HFFc6 (cell line): ENCODE measurements at regions not wholly inside any gene's neighbourhood (a gene's known extent, or its start where the extent isn't known, plus 50 kb on each side); places are given as distances from the start of the nearest gene placed in this dataset.

Source experiments
- DNase-seq: peaks from one replicate; pipeline ENCODE4 v3.0.0-alpha.2; 2018
- H3K27ac Mint-ChIP-seq: 2 replicates; pipeline ENCODE4 v1.8.0; 2020; ENCODE audit warnings: mild to moderate bottlenecking, mixed read lengths
- H3K27me3 Mint-ChIP-seq: 2 replicates; pipeline ENCODE4 v1.8.0; 2021; ENCODE audit warnings: mild to moderate bottlenecking, moderate library complexity, mixed read lengths; ENCODE audit not compliant: insufficient read depth
- H3K36me3 Mint-ChIP-seq: 2 replicates; pipeline ENCODE4 v1.8.0; 2021; ENCODE audit warnings: low read depth, mixed read lengths
- H3K4me1 Mint-ChIP-seq: 2 replicates; pipeline ENCODE4 v1.8.0; 2020; ENCODE audit warnings: low read depth, mixed read lengths
- H3K4me3 Mint-ChIP-seq: 2 replicates; pipeline ENCODE4 v1.8.0; 2020; ENCODE audit warnings: mild to moderate bottlenecking, moderate library complexity, mixed read lengths
- H3K9me3 Mint-ChIP-seq: 2 replicates; pipeline ENCODE4 v1.8.0; 2020; ENCODE audit warnings: mild to moderate bottlenecking, mixed read lengths
- TF ChIP-seq, protein P1 (sequence below): fragments of 200-600 bp; sonication (generic); IDR thresholded peaks from 2 replicates; pipeline ENCODE4 v1.5.0; 2021; ENCODE audit warnings: antibody characterized with exemption, mild to moderate bottlenecking

DNA sequence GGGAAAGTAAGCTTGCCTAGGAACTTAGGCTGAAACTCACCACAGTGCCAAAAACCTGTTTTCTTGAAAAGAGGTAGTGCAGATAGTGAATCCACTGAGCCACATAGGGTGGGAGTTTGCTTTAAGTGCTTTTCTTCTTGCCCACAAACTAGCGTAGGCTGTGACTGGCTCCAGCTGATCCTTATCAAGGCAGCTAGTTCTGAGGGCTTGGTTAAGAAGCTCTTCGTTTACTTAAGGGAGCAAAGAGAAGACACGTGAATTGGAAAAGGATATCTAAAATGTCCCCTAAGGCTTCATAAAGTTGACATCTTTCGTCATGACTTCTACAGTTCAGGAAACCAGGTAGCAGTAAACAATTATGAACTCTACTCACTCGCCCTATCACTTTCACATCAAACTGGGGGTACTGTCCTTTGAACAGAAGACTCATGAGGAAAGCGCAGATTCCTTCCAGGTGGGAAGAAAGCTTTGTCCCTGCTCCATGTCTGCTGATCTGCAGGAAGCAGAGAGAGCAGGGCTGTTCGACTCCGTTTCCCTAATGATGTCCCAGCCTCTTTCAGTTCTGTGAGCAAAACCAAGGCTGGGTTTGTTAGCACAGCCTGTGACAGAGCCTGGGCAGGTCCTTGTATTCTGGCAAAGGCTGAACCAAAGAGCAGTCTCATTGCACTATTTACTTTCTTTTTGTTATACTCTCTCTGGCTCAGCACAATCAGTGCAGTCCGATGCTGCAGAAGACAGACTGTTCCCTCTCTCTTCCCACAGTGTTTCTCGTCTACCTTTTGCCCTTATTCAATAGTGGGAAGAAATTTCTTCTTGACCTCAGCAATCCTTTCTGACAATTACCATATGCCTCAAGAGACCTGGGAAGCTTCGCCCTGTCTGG, 93.5 kb upstream of the ETV6 start:
- TF ChIP-seq, protein P1, sequence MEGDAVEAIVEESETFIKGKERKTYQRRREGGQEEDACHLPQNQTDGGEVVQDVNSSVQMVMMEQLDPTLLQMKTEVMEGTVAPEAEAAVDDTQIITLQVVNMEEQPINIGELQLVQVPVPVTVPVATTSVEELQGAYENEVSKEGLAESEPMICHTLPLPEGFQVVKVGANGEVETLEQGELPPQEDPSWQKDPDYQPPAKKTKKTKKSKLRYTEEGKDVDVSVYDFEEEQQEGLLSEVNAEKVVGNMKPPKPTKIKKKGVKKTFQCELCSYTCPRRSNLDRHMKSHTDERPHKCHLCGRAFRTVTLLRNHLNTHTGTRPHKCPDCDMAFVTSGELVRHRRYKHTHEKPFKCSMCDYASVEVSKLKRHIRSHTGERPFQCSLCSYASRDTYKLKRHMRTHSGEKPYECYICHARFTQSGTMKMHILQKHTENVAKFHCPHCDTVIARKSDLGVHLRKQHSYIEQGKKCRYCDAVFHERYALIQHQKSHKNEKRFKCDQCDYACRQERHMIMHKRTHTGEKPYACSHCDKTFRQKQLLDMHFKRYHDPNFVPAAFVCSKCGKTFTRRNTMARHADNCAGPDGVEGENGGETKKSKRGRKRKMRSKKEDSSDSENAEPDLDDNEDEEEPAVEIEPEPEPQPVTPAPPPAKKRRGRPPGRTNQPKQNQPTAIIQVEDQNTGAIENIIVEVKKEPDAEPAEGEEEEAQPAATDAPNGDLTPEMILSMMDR: no peak
- DNase-seq: no peak
- Mint-ChIP-seq H3K4me1 (peaks cover 13% of the 10 kb centered on the region), H3K27ac (no peak overlapping the region), H3K4me3 (peak overlapping the region; percentile 68), H3K36me3 (no peaks in the 10 kb centered on the region), H3K27me3 (peaks cover 25% of the 10 kb centered on the region), H3K9me3 (no peaks in the 10 kb centered on the region)

DNA sequence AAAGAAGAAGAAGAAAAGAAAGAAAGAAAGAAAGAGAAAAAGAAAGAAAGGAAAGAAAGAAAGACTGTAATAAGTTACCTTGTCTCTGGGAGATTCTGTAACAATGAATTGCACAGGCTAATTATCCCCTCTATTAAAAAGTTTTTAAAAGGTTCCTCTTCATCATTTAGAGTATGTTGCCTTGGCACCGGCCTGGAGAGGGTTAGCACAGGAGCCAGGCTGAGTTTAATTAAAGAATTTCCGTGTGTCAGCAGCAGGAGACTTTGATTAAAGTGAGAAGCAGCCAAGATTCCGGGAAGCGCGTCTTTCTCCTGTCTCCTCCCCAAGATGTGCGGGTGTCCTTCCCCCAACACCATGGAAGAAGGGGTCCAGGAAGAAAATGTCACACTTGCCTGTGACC, 92.8 kb upstream of the ETV6 start:
- peaks cover 20% of the 10 kb centered on the region for H3K4me1 Mint-ChIP-seq
- TF ChIP-seq, protein P1: no peak
- H3K4me3 Mint-ChIP-seq: peak overlapping the region; percentile 68; the same call in 1 of the 2 replicates
- no peak overlapping the region for H3K27ac Mint-ChIP-seq
- no peaks in the 10 kb centered on the region for H3K9me3 Mint-ChIP-seq
- no peak for DNase-seq
- peaks cover 26% of the 10 kb centered on the region for H3K27me3 Mint-ChIP-seq
- no peaks in the 10 kb centered on the region for H3K36me3 Mint-ChIP-seq

DNA sequence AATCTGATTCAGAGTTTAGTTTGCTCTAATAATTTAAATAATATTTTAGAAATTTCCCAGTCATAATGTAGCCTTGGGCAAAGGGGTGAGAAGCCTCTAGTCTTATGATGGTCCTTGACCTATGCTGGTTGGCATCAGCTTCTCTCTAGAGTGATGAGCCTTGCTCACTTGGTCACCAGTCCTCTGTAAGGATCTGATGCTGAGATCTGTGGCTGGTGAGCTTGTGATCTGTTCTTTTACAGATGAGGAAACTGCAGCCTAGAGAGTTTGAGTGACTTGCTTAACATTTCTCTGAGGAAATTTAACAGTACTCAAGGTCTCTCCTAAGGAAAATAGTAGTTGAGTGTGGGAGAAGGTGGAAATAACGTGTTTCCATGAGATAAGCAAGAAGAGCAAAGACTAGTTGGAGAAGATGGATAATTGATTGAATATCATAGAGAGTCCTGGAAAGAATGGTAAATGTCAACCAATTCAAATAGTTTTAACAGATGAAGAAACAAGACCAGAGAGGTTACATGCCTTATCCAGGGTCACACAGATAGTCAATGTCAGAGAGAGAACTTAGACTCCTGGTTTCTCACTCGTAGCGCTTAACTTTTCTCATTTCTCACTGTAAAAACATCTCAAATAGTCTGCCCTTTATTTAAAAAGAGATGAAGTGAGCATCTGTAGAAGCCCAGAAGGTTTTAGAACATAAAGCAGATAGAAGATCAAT, 89.7 kb upstream of the ETV6 start:
- H3K4me1 Mint-ChIP-seq: peaks cover 23% of the 10 kb centered on the region
- TF ChIP-seq, protein P1: no peak
- no peak overlapping the region for H3K4me3 Mint-ChIP-seq
- DNase-seq: no peak
- H3K27me3 Mint-ChIP-seq: peaks cover 30% of the 10 kb centered on the region
- H3K36me3 Mint-ChIP-seq: no peaks in the 10 kb centered on the region
- no peaks in the 10 kb centered on the region for H3K9me3 Mint-ChIP-seq
- H3K27ac Mint-ChIP-seq: no peak overlapping the region

DNA sequence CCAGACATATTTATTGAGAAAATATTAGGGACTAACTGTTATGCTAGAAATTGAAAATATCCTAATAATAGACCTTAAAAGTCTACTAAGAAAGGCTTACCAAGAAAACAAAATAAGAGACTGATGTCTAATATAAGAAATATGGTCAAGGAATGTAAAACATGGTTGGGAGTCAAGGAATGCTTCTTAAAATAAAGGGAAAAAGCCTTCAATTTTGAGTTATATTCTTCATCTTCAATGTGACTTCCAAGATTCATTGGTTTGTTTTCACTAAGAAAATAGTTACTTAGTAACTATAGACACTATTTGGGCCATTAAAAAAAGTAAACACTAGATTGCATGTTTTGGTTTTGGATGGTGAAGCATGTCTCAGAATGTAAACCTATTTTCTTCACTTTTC, 88.1 kb upstream of the ETV6 start:
- Mint-ChIP-seq H3K27ac (no peak overlapping the region), H3K9me3 (no peaks in the 10 kb centered on the region), H3K27me3 (peaks cover 22% of the 10 kb centered on the region), H3K4me3 (no peak overlapping the region), H3K4me1 (peaks cover 13% of the 10 kb centered on the region), H3K36me3 (no peaks in the 10 kb centered on the region)
- peak; percentile 15 for DNase-seq
- TF ChIP-seq, protein P1: no peak

DNA sequence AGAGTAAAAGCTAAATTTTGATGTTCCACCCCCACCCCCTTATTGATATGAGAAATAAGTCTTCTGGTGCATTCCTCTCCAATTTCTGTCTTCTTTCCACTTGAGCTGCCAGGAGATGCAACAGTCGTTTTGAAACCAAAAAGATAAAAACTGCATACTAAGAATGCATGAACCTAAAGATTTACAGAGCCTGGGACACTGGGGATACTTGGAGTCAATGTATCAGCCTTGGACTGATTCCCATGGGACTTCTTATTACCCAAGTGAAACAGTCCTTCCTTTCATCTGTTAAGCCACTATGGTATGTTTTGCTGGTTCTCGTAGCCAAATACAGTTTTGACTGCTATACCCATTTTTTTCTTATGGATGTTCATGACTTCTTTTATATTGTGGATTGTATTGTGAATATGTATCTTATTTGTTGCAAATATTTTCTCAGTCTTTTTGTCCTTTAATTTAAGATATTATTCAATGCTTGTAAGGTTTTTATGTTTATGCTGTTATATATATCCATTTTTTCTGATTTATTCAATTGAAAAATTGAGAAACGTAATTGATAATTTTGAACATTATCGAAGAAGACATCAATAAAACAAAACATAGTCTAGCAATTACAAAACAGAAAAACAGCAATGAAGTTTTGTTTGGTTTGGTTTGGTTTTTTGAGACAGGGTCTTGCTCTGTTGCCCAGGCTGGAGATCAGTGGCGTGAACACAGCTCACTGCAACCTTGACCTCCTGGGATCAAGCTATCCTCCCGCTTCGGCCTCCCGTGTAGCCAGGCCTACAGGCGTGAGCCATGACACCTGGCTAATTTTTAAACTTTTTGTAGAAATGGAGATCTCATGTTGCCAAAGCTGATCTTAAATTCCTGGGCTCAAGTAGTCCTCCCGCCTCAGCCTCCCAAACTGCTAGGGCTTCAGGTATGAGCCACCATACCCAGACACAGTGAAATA, 85.4 kb upstream of the ETV6 start:
- TF ChIP-seq, protein P1: no peak
- H3K36me3 Mint-ChIP-seq: no peaks in the 10 kb centered on the region
- H3K27me3 Mint-ChIP-seq: peaks cover 19% of the 10 kb centered on the region
- H3K4me1 Mint-ChIP-seq: peaks cover 10% of the 10 kb centered on the region
- no peak overlapping the region for H3K27ac Mint-ChIP-seq
- no peaks in the 10 kb centered on the region for H3K9me3 Mint-ChIP-seq
- H3K4me3 Mint-ChIP-seq: no peak overlapping the region
- no peak for DNase-seq
